ENCODE measurements at regions not wholly inside any gene's neighbourhood (a gene's known extent, or its start where the extent isn't known, plus 50 kb on each side); places are given as distances from the start of the nearest gene placed in this dataset.

- Histone ChIP-seq H3K9me3 (ENCODE audit: control insufficient read depth, low read length) (no peaks in the 10 kb centered on the region), H3K27me3 (ENCODE audit: control insufficient read depth, insufficient read depth, low read length, poor library complexity, severe bottlenecking) (no peaks in the 10 kb centered on the region), H3K36me3 (ENCODE audit: control insufficient read depth, insufficient read depth, low read length) (no peaks in the 10 kb centered on the region), H3K4me1 (ENCODE audit: control insufficient read depth, insufficient read depth, low read length) (no peaks in the 10 kb centered on the region), H3K27ac (ENCODE audit: insufficient read depth, low read depth, low read length, poor library complexity, severe bottlenecking) (no peak overlapping the region), H3K4me3 (ENCODE audit: insufficient read depth, low read depth, low read length) (no peak overlapping the region)
- 95% methylated on average over 4 of the region's 4 CpGs for WGBS, 2 experiments
These were observed 112.6 kb upstream of the ZNF608 start for GRCh38 chr5:124859027-124859426.

DNA sequence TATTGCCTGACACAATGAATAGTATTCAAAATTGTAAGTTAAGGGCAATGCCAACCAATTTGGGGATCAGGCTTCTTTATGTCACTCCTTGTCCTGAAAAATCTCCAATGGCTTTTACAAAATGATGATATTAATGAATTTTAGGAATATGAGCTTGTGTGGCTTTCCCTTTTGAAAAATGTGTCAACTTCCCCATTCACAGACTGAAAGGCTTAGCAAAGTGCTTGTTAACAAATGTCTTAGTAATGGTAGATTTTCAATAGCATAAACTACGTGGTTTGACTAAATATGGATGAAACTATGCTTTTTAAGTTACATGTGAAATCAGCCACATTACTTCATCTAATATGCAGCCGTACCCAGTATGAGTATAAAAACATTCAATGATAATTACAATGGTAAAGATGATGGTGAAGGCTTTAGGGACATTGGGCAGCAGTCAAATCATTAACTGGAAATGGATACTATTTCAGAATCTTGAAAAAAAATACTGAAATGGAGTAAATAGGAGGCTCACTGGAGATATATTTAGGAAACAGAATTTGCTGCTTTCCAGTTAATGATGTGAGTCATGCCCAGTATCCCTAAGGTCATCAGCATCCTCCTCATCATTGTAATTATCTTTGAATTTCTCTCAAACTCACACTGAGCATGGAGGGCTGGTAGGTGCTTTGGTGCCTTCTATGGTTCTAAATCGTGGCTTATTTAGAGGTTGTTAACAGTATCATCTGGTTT is 113.3 kb upstream of the ZNF608 start:
- WGBS, 2 experiments, result 73% methylated on average over 3 of the region's 3 CpGs; no CpG with 5 or more reads in 1 of the 2 experiments
- Histone ChIP-seq H3K36me3 (ENCODE audit: control insufficient read depth, insufficient read depth, low read length) (no peaks in the 10 kb centered on the region), H3K27me3 (ENCODE audit: control insufficient read depth, insufficient read depth, low read length, poor library complexity, severe bottlenecking) (no peaks in the 10 kb centered on the region), H3K9me3 (ENCODE audit: control insufficient read depth, low read length) (no peaks in the 10 kb centered on the region), H3K27ac (ENCODE audit: insufficient read depth, low read depth, low read length, poor library complexity, severe bottlenecking) (no peak overlapping the region), H3K4me3 (ENCODE audit: insufficient read depth, low read depth, low read length) (no peak overlapping the region), H3K4me1 (ENCODE audit: control insufficient read depth, insufficient read depth, low read length) (no peaks in the 10 kb centered on the region)

GRCh38 chr5:124860291-124860655 is 113.8 kb upstream of the ZNF608 start:
- Histone ChIP-seq H3K9me3 (ENCODE audit: control insufficient read depth, low read length) (no peaks in the 10 kb centered on the region), H3K36me3 (ENCODE audit: control insufficient read depth, insufficient read depth, low read length) (no peaks in the 10 kb centered on the region), H3K27me3 (ENCODE audit: control insufficient read depth, insufficient read depth, low read length, poor library complexity, severe bottlenecking) (no peaks in the 10 kb centered on the region), H3K27ac (ENCODE audit: insufficient read depth, low read depth, low read length, poor library complexity, severe bottlenecking) (no peak overlapping the region), H3K4me1 (ENCODE audit: control insufficient read depth, insufficient read depth, low read length) (no peaks in the 10 kb centered on the region), H3K4me3 (ENCODE audit: insufficient read depth, low read depth, low read length) (no peak overlapping the region)
- WGBS, 2 experiments, result 76 to 83% methylated on average over 4 of the region's 4 CpGs

DNA sequence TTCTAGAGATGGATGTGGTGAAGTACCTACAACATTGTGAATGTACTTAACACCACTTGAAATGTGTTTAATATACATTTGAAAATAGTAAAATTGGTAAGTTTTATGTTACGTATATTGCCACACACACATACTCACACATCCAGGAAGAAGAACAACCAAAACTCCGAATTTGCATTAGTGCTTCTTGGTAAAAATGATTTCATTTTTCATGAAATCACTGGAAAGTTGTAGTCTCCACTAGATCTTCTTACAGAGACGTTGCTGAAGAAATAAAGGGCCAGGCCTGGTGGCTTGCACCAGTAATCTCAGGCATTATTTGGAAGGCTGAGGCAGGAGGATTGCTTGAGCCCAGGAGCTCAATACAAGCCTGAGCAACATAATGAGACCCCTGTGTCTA is 118.6 kb upstream of the ZNF608 start:
- Histone ChIP-seq H3K4me3 (ENCODE audit: insufficient read depth, low read depth, low read length) (no peak overlapping the region), H3K36me3 (ENCODE audit: control insufficient read depth, insufficient read depth, low read length) (no peaks in the 10 kb centered on the region), H3K27me3 (ENCODE audit: control insufficient read depth, insufficient read depth, low read length, poor library complexity, severe bottlenecking) (no peaks in the 10 kb centered on the region), H3K9me3 (ENCODE audit: control insufficient read depth, low read length) (no peaks in the 10 kb centered on the region), H3K4me1 (ENCODE audit: control insufficient read depth, insufficient read depth, low read length) (peaks cover 7% of the 10 kb centered on the region), H3K27ac (ENCODE audit: insufficient read depth, low read depth, low read length, poor library complexity, severe bottlenecking) (no peak overlapping the region)
- 91 to 93% methylated on average over 2 of the region's 3 CpGs for WGBS, 2 experiments

DNA sequence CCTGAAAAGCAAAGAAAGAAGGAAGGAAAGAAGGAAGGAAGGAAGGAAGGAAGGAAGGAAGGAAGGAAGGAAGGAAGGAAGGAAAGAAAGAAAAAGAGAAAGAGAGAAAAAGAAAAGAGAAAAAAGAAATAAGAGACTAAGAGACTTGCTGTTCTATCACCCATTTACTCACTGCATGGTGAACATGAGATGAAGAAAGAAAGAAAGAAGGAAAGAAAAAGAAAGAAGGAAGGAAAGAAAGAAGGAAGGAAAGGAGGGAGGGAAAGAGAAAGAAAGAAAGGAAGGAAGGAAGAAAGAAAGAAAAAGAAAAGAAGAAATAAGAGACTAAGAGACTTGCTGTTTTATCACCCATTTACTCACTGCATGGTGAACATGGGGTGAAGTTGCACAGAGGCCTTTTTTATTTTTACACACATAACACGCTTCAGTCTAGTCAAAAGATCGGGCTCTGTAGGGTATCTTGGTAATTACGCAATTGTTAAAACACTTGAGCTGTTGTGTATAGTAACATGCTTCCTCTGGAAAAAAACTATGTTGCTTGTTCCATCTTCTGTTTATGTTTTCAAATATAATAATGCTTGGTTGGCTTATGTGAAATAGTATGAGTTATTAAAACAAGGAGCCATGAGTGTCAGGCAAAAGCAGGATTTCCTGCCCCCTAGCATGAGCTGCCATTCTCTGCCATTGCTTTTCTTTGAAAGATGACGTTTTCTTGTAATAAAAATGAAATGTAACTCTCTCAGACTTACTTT is 119.3 kb upstream of the ZNF608 start:
- Histone ChIP-seq H3K4me3 (ENCODE audit: insufficient read depth, low read depth, low read length) (no peak overlapping the region), H3K36me3 (ENCODE audit: control insufficient read depth, insufficient read depth, low read length) (no peaks in the 10 kb centered on the region), H3K4me1 (ENCODE audit: control insufficient read depth, insufficient read depth, low read length) (peaks cover 7% of the 10 kb centered on the region), H3K27ac (ENCODE audit: insufficient read depth, low read depth, low read length, poor library complexity, severe bottlenecking) (no peak overlapping the region), H3K27me3 (ENCODE audit: control insufficient read depth, insufficient read depth, low read length, poor library complexity, severe bottlenecking) (no peaks in the 10 kb centered on the region), H3K9me3 (ENCODE audit: control insufficient read depth, low read length) (no peaks in the 10 kb centered on the region)
- WGBS, 2 experiments, result 95 to 100% methylated on average over 4 of the region's 4 CpGs

GRCh38 chr5:124866355-124867136 is 120.1 kb upstream of the ZNF608 start:
- Histone ChIP-seq H3K4me1 (ENCODE audit: control insufficient read depth, insufficient read depth, low read length) (peaks cover 7% of the 10 kb centered on the region), H3K27ac (ENCODE audit: insufficient read depth, low read depth, low read length, poor library complexity, severe bottlenecking) (no peak overlapping the region), H3K4me3 (ENCODE audit: insufficient read depth, low read depth, low read length) (no peak overlapping the region), H3K27me3 (ENCODE audit: control insufficient read depth, insufficient read depth, low read length, poor library complexity, severe bottlenecking) (no peaks in the 10 kb centered on the region), H3K36me3 (ENCODE audit: control insufficient read depth, insufficient read depth, low read length) (no peaks in the 10 kb centered on the region), H3K9me3 (ENCODE audit: control insufficient read depth, low read length) (no peaks in the 10 kb centered on the region)
- 84 to 89% methylated on average over 12 of the region's 12 CpGs for WGBS, 2 experiments

GRCh38 chr5:124867137-124867704 is 120.8 kb upstream of the ZNF608 start:
- Histone ChIP-seq H3K4me1 (ENCODE audit: control insufficient read depth, insufficient read depth, low read length) (peaks cover 7% of the 10 kb centered on the region), H3K27ac (ENCODE audit: insufficient read depth, low read depth, low read length, poor library complexity, severe bottlenecking) (no peak overlapping the region), H3K4me3 (ENCODE audit: insufficient read depth, low read depth, low read length) (no peak overlapping the region), H3K36me3 (ENCODE audit: control insufficient read depth, insufficient read depth, low read length) (no peaks in the 10 kb centered on the region), H3K9me3 (ENCODE audit: control insufficient read depth, low read length) (no peaks in the 10 kb centered on the region), H3K27me3 (ENCODE audit: control insufficient read depth, insufficient read depth, low read length, poor library complexity, severe bottlenecking) (no peaks in the 10 kb centered on the region)
- 86 to 88% methylated on average over 6 of the region's 6 CpGs for WGBS, 2 experiments

- Histone ChIP-seq H3K4me3 (ENCODE audit: insufficient read depth, low read depth, low read length) (no peak overlapping the region), H3K36me3 (ENCODE audit: control insufficient read depth, insufficient read depth, low read length) (no peaks in the 10 kb centered on the region), H3K9me3 (ENCODE audit: control insufficient read depth, low read length) (no peaks in the 10 kb centered on the region), H3K27ac (ENCODE audit: insufficient read depth, low read depth, low read length, poor library complexity, severe bottlenecking) (no peak overlapping the region), H3K4me1 (ENCODE audit: control insufficient read depth, insufficient read depth, low read length) (peaks cover 7% of the 10 kb centered on the region), H3K27me3 (ENCODE audit: control insufficient read depth, insufficient read depth, low read length, poor library complexity, severe bottlenecking) (no peaks in the 10 kb centered on the region)
- 83 to 100% methylated on average over 1 of the region's 2 CpGs for WGBS, 2 experiments
These were observed 122.2 kb upstream of the ZNF608 start for GRCh38 chr5:124868676-124869075.

- no peak overlapping the region for H3K4me3 ChIP-seq (ENCODE audit: insufficient read depth, low read depth, low read length)
- H3K9me3 ChIP-seq (ENCODE audit: control insufficient read depth, low read length), result no peaks in the 10 kb centered on the region
- H3K27ac ChIP-seq (ENCODE audit: insufficient read depth, low read depth, low read length, poor library complexity, severe bottlenecking), result no peak overlapping the region
- H3K4me1 ChIP-seq (ENCODE audit: control insufficient read depth, insufficient read depth, low read length), result peaks cover 7% of the 10 kb centered on the region
- no peaks in the 10 kb centered on the region for H3K27me3 ChIP-seq (ENCODE audit: control insufficient read depth, insufficient read depth, low read length, poor library complexity, severe bottlenecking)
- H3K36me3 ChIP-seq (ENCODE audit: control insufficient read depth, insufficient read depth, low read length), result no peaks in the 10 kb centered on the region
- WGBS, 2 experiments, result 89 to 90% methylated on average over 2 of the region's 2 CpGs
These were observed 123.1 kb upstream of the ZNF608 start for GRCh38 chr5:124869426-124870033.

Data from ectodermal cell (in vitro differentiated cells).